HT-29 (cell line): ENCODE measurements at regions not wholly inside any gene's neighbourhood (a gene's known extent, or its start where the extent isn't known, plus 50 kb on each side); places are given as distances from the start of the nearest gene placed in this dataset.
A peak's percentile ranks its signal among the peaks of the same experiment; 100 is the strongest.
"Not testable (repeated sequence)": the region's sequence is repeated elsewhere in the genome, so short reads cannot be mapped to it uniquely, and the experiment has no call there.

Experiments used
- DNase-seq: peaks from one replicate; pipeline ENCODE4 v3.0.0-alpha.2; 2015; ENCODE audit warnings: low spot score

GRCh38 chrX:81857192-81857591 is 655.3 kb downstream of the SH3BGRL start:
- DNase-seq, result no peak

- no peak for DNase-seq
Observed at GRCh38 chrX:81866873-81867272, 665.0 kb downstream of the SH3BGRL start.

GRCh38 chrX:81868979-81869378 is 667.1 kb downstream of the SH3BGRL start:
- DNase-seq, result no peak

- DNase-seq, result no peak
Observed at GRCh38 chrX:81874807-81875206, 672.9 kb downstream of the SH3BGRL start.

- DNase-seq, result no peak
Observed at GRCh38 chrX:81875800-81876199, 673.9 kb downstream of the SH3BGRL start.

- DNase-seq, result no peak
Observed at GRCh38 chrX:81876437-81876836, 674.5 kb downstream of the SH3BGRL start.

GRCh38 chrX:81890521-81890920 is 688.6 kb downstream of the SH3BGRL start:
- no peak for DNase-seq

GRCh38 chrX:81900522-81900921 is 698.6 kb downstream of the SH3BGRL start:
- no peak for DNase-seq

- DNase-seq, result no peak
Observed at GRCh38 chrX:81925812-81926211, 723.9 kb downstream of the SH3BGRL start.

GRCh38 chrX:81945911-81946310 is 744.0 kb downstream of the SH3BGRL start:
- not testable (repeated sequence) for DNase-seq

- DNase-seq, result no peak
Observed at GRCh38 chrX:81957318-81957717, 755.4 kb downstream of the SH3BGRL start.

- peak; percentile 60 for DNase-seq
Observed at GRCh38 chrX:81957900-81958545, 756.1 kb downstream of the SH3BGRL start.

- DNase-seq, result no peak
Observed at GRCh38 chrX:81959964-81960363, 758.1 kb downstream of the SH3BGRL start.

GRCh38 chrX:81974413-81974812 is 772.5 kb downstream of the SH3BGRL start:
- not testable (repeated sequence) for DNase-seq

GRCh38 chrX:81979806-81980515 is 778.1 kb downstream of the SH3BGRL start:
- DNase-seq, result no peak

- not testable (repeated sequence) for DNase-seq
Observed at GRCh38 chrX:81987217-81987616, 785.3 kb downstream of the SH3BGRL start.

GRCh38 chrX:81996166-81996565 is 794.3 kb downstream of the SH3BGRL start:
- no peak for DNase-seq

- no peak for DNase-seq
Observed at GRCh38 chrX:82029571-82030218, 827.8 kb downstream of the SH3BGRL start.

GRCh38 chrX:82031250-82031649 is 829.3 kb downstream of the SH3BGRL start:
- DNase-seq, result no peak

- no peak for DNase-seq
Observed at GRCh38 chrX:82038793-82039192, 836.9 kb downstream of the SH3BGRL start.

GRCh38 chrX:82041034-82041433 is 839.1 kb downstream of the SH3BGRL start:
- DNase-seq, result no peak

- no peak for DNase-seq
Observed at GRCh38 chrX:82058728-82059127, 856.8 kb downstream of the SH3BGRL start.

- no peak for DNase-seq
Observed at GRCh38 chrX:82070948-82071347, 869.0 kb downstream of the SH3BGRL start.
